Caco-2 (cell line): ENCODE measurements at regions not wholly inside any gene's neighbourhood (a gene's known extent, or its start where the extent isn't known, plus 50 kb on each side); places are given as distances from the start of the nearest gene placed in this dataset.
A peak's percentile ranks its signal among the peaks of the same experiment; 100 is the strongest.

Experiments used
- BruUV-seq: library from RNA; stranded (reverse); fragments of 400-500 nt; replicated peaks from 2 replicates; lab custom pipeline; 2021; lab: Mats Ljungman, UMichigan
- CTCF ChIA-PET: fragments of 300-600 bp; sonication (Branson Sonifier 250); formaldehyde crosslinking; loops from one replicate; lab custom pipeline; 2022; ENCODE audit warnings: antibody characterized with exemption; lab: Charles Lee
- POLR2A ChIA-PET: fragments of 300-600 bp; sonication (Branson Sonifier 250); formaldehyde crosslinking; loops from one replicate; lab custom pipeline; 2022; ENCODE audit warnings: antibody characterized with exemption; lab: Charles Lee
- DNase-seq, 2 experiments: peaks; one replicate each; pipeline versions ENCODE4 v3.0.0 to v3.0.0-alpha.2; 2020 to 2022
- H3K27me3 ChIP-seq: replicated peaks from 2 replicates; pipeline ENCODE4 v1.6.0; 2011; ENCODE audit warnings: low read length; ENCODE audit not compliant: control insufficient read depth, insufficient read depth
- H3K36me3 ChIP-seq: 2 replicates; pipeline ENCODE4 v1.5.1; 2011; ENCODE audit warnings: low read length; ENCODE audit not compliant: control insufficient read depth, insufficient read depth
- H3K4me1 ChIP-seq: fragments of 250-450 bp; sonication (Bioruptor Pico); 2 replicates; pipeline ENCODE4 v1.5.1; 2020; ENCODE audit warnings: mild to moderate bottlenecking
- H3K4me3 ChIP-seq: 2 replicates; pipeline ENCODE4 v1.5.1; 2011; ENCODE audit warnings: low read depth, mild to moderate bottlenecking, control low read depth, low read length
- H3K9me3 ChIP-seq: fragments of 250-450 bp; sonication (Bioruptor Pico); 2 replicates; pipeline ENCODE4 v1.5.1; 2020; ENCODE audit warnings: mild to moderate bottlenecking, moderate library complexity
- H3K27ac Mint-ChIP-seq: one replicate; pipeline ENCODE4 v1.8.0; 2022; ENCODE audit warnings: mixed read lengths; ENCODE audit not compliant: unreplicated experiment
- H3K27me3 Mint-ChIP-seq: one replicate; pipeline ENCODE4 v1.8.0; 2022; ENCODE audit warnings: mixed read lengths; ENCODE audit not compliant: insufficient read depth, unreplicated experiment
- H3K36me3 Mint-ChIP-seq: one replicate; pipeline ENCODE4 v1.8.0; 2022; ENCODE audit warnings: mild to moderate bottlenecking, mixed read lengths; ENCODE audit not compliant: insufficient read depth, unreplicated experiment
- H3K4me1 Mint-ChIP-seq: one replicate; pipeline ENCODE4 v1.8.0; 2022; ENCODE audit warnings: low read depth, mixed read lengths; ENCODE audit not compliant: unreplicated experiment
- H3K4me3 Mint-ChIP-seq: one replicate; pipeline ENCODE4 v1.8.0; 2022; ENCODE audit warnings: mild to moderate bottlenecking, moderate library complexity, mixed read lengths; ENCODE audit not compliant: unreplicated experiment
- H3K9me3 Mint-ChIP-seq: one replicate; pipeline ENCODE4 v1.8.0; 2022; ENCODE audit warnings: mixed read lengths; ENCODE audit not compliant: unreplicated experiment
- CTCF ChIP-seq, 2 experiments: fragments of 200-600 bp in 1 of 2; IDR thresholded peaks; 1 replicate in 1 of 2; 2 replicates in 1 of 2; pipeline versions ENCODE4 v1.5.1 to v1.8.0; 2011 to 2022; ENCODE audit warnings: antibody characterized with exemption in 1 of 2, control low read depth in 1 of 2, inconsistent platforms in 1 of 2, low read depth in 1 of 2, low read length in 1 of 2, mild to moderate bottlenecking in 1 of 2, moderate library complexity in 1 of 2; ENCODE audit not compliant: insufficient read depth in 1 of 2, severe bottlenecking in 1 of 2, unreplicated experiment in 1 of 2
- intact Hi-C: fragments of 100-400 bp; cut with micrococcal nuclease; formaldehyde crosslinking; loops from one replicate; pipeline ENCODE4 v1.10.0; 2022; ENCODE audit not compliant: unreplicated experiment

- DNase-seq, result no peak
- ChIA-PET POLR2A (no interaction called here), CTCF (no interaction called here)
- Mint-ChIP-seq H3K9me3 (no peaks in the 10 kb centered on the region), H3K4me1 (no peaks in the 10 kb centered on the region), H3K27ac (no peak overlapping the region), H3K36me3 (no peaks in the 10 kb centered on the region), H3K4me3 (no peak overlapping the region), H3K27me3 (no peaks in the 10 kb centered on the region)
- Histone ChIP-seq H3K27me3 (no peaks in the 10 kb centered on the region), H3K4me3 (no peak overlapping the region), H3K36me3 (no peaks in the 10 kb centered on the region), H3K9me3 (no peaks in the 10 kb centered on the region), H3K4me1 (no peaks in the 10 kb centered on the region)
- no peak for TF ChIP-seq CTCF (IDR thresholded peaks at IDR 0.05; ENCODE audit: insufficient read depth in 1 of 2, low read depth in 1 of 2, low read length in 1 of 2, severe bottlenecking in 1 of 2, unreplicated experiment in 1 of 2)
- intact Hi-C loops, result no loop called here
- no TSS peak for BruUV-seq
Observed at GRCh38 chr7:113405296-113406056, 287.1 kb upstream of the SMIM30 start.

- no peaks in the 10 kb centered on the region for H3K27me3 Mint-ChIP-seq
- H3K4me3 Mint-ChIP-seq, result no peak overlapping the region
- ChIA-PET CTCF (interaction anchor here (0.7 to 1.2 kb wide), 3 partner anchors 17 to 464 kb away, joined by 5 to 26 read pairs (median 5); no protein-coding TSS in a partner anchor), POLR2A (interaction anchor here (0.6 kb wide), 1 partner anchor 177 kb away, joined by 4 read pairs; no protein-coding TSS in a partner anchor)
- Histone ChIP-seq H3K4me3 (no peak overlapping the region), H3K36me3 (no peaks in the 10 kb centered on the region), H3K9me3 (no peaks in the 10 kb centered on the region), H3K27me3 (no peaks in the 10 kb centered on the region), H3K4me1 (no peaks in the 10 kb centered on the region)
- BruUV-seq, result no TSS peak
- DNase-seq, result peak; percentile 31 to 39
- H3K36me3 Mint-ChIP-seq, result no peaks in the 10 kb centered on the region
- peak in 1 of 2 experiments; percentile 30 for TF ChIP-seq CTCF (IDR thresholded peaks at IDR 0.05; ENCODE audit: insufficient read depth in 1 of 2, low read depth in 1 of 2, low read length in 1 of 2, severe bottlenecking in 1 of 2, unreplicated experiment in 1 of 2)
- no peak overlapping the region for H3K27ac Mint-ChIP-seq
- H3K4me1 Mint-ChIP-seq, result no peaks in the 10 kb centered on the region
- intact Hi-C loops, result loop anchor here (1.0 kb wide), 2 partner anchors 17 to 294 kb away; no protein-coding TSS in a partner anchor
- no peaks in the 10 kb centered on the region for H3K9me3 Mint-ChIP-seq
Observed at GRCh38 chr7:113404245-113404644, 285.9 kb upstream of the SMIM30 start.

GRCh38 chr7:113402482-113402881, 284.1 kb upstream of the SMIM30 start:
- H3K9me3 ChIP-seq, result no peaks in the 10 kb centered on the region
- no TSS peak for BruUV-seq

More at GRCh38 chr7:113402482-113402881, 284.1 kb upstream of the SMIM30 start:
- H3K27me3 ChIP-seq, result no peaks in the 10 kb centered on the region
- ChIA-PET POLR2A (no interaction called here), CTCF (no interaction called here)
- no peak overlapping the region for H3K27ac Mint-ChIP-seq
- no peaks in the 10 kb centered on the region for H3K36me3 ChIP-seq
- H3K36me3 Mint-ChIP-seq, result no peaks in the 10 kb centered on the region
- no peak overlapping the region for H3K4me3 ChIP-seq
- no peaks in the 10 kb centered on the region for H3K9me3 Mint-ChIP-seq
- H3K4me3 Mint-ChIP-seq, result no peak overlapping the region
- DNase-seq, result no peak
- no peaks in the 10 kb centered on the region for H3K4me1 ChIP-seq
- no peak for TF ChIP-seq CTCF (IDR thresholded peaks at IDR 0.05; ENCODE audit: insufficient read depth in 1 of 2, low read depth in 1 of 2, low read length in 1 of 2, severe bottlenecking in 1 of 2, unreplicated experiment in 1 of 2)
- intact Hi-C loops, result no loop called here
- peaks cover 3% of the 10 kb centered on the region for H3K27me3 Mint-ChIP-seq
- no peaks in the 10 kb centered on the region for H3K4me1 Mint-ChIP-seq
